ENCODE measurements at regions not wholly inside any gene's neighbourhood (a gene's known extent, or its start where the extent isn't known, plus 50 kb on each side); places are given as distances from the start of the nearest gene placed in this dataset.

DNA sequence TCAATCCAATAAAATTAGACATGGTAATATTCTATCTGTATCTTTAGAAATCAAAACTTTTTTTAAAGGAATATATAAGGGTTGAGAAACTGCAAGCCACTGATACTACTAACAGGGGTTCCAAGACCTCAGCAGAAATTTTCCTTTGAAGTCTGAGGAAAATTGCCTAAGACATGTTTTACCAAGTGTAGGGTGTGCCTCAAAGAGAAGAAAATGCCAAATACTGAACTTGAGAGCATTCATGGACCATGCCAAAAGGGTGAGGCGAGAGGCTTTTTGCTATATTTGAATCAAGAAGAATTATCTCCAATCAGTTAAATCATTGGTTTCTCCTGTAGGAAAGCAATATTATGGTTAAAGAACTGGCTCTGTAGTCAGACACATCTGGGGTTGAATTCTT, 207.9 kb upstream of the B3GALT2 start:
- Histone ChIP-seq H3K27ac (ENCODE audit: low read depth in 2 of 2, low read length in 2 of 2) (no peak overlapping the region), H3K4me3 (ENCODE audit: low read length in 3 of 3) (no peak overlapping the region), H3K36me3 (ENCODE audit: control insufficient read depth in 2 of 3, insufficient read depth in 3 of 3, low read length in 3 of 3) (no peaks in the 10 kb centered on the region), H3K4me1 (ENCODE audit: control insufficient read depth in 2 of 3, insufficient read depth in 2 of 3, low read depth in 1 of 3, low read length in 3 of 3) (no peaks in the 10 kb centered on the region), H3K27me3 (ENCODE audit: control insufficient read depth, insufficient read depth, low read length) (no peaks in the 10 kb centered on the region), H3K9ac (ENCODE audit: low read length in 3 of 3) (no peak overlapping the region), H3K9me3 (ENCODE audit: control insufficient read depth in 2 of 3, insufficient read depth in 1 of 3, low read length in 3 of 3) (no peaks in the 10 kb centered on the region)
- DNase-seq: no peak
- no peak for FAIRE-seq
- TF ChIP-seq, protein P1, sequence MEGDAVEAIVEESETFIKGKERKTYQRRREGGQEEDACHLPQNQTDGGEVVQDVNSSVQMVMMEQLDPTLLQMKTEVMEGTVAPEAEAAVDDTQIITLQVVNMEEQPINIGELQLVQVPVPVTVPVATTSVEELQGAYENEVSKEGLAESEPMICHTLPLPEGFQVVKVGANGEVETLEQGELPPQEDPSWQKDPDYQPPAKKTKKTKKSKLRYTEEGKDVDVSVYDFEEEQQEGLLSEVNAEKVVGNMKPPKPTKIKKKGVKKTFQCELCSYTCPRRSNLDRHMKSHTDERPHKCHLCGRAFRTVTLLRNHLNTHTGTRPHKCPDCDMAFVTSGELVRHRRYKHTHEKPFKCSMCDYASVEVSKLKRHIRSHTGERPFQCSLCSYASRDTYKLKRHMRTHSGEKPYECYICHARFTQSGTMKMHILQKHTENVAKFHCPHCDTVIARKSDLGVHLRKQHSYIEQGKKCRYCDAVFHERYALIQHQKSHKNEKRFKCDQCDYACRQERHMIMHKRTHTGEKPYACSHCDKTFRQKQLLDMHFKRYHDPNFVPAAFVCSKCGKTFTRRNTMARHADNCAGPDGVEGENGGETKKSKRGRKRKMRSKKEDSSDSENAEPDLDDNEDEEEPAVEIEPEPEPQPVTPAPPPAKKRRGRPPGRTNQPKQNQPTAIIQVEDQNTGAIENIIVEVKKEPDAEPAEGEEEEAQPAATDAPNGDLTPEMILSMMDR (IDR thresholded peaks at IDR 0.05; ENCODE audit: borderline replicate concordance, extremely low read depth, insufficient read depth): no peak
- intact Hi-C loops (cut with DNase I): no loop called here

DNA sequence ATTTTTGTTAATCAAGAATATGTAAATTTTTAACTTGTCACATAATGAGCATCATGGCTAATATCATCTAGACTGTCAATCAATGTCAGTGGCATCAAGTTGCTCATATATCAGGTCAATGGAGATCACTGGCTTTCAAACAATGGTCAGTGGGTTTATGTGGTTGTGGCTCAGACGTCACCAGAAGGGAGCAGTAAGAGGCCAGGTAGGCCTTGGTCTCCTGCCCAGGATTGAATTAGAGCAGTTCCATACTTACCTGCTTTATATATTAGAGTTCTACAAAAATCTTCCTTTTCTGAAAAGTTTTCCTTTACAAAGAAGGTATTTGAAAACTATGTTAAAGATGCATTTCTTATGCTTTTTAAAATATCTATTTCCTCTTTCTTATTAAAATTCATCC, 206.3 kb upstream of the B3GALT2 start:
- no peaks in the 10 kb centered on the region for H3K27me3 ChIP-seq (ENCODE audit: control insufficient read depth, insufficient read depth, low read length)
- no peaks in the 10 kb centered on the region for H3K36me3 ChIP-seq (ENCODE audit: control insufficient read depth in 2 of 3, insufficient read depth in 3 of 3, low read length in 3 of 3)
- H3K9me3 ChIP-seq (ENCODE audit: control insufficient read depth in 2 of 3, insufficient read depth in 1 of 3, low read length in 3 of 3): no peaks in the 10 kb centered on the region
- H3K9ac ChIP-seq (ENCODE audit: low read length in 3 of 3): no peak overlapping the region
- no peak overlapping the region for H3K4me3 ChIP-seq (ENCODE audit: low read length in 3 of 3)
- DNase-seq (no peak), FAIRE-seq (no peak)
- intact Hi-C loops (cut with DNase I): no loop called here
- H3K4me1 ChIP-seq (ENCODE audit: control insufficient read depth in 2 of 3, insufficient read depth in 2 of 3, low read depth in 1 of 3, low read length in 3 of 3): no peaks in the 10 kb centered on the region
- TF ChIP-seq, protein P1 (IDR thresholded peaks at IDR 0.05; ENCODE audit: borderline replicate concordance, extremely low read depth, insufficient read depth): no peak
- no peak overlapping the region for H3K27ac ChIP-seq (ENCODE audit: low read depth in 2 of 2, low read length in 2 of 2)

DNA sequence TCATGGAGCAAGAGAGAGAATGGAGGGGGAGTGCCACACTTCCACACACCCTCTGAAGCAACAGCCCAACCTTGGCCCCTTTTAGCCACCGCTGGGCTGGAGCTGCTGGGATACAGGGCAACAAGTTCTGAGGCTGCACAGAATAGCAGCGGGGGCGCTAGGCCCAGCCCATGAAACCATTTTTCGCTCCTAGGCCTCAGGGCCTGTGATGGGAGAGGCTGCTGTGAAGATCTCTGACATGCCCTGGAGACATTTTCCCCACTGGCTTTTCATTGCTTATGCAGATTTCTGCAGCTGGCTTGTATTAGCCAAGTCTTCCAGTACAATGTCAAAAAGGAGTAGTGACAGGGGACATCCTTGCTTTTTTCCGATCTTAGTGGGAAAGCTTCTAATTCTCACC, 202.3 kb upstream of the B3GALT2 start:
- H3K4me3 ChIP-seq (ENCODE audit: low read length in 3 of 3): no peak overlapping the region
- intact Hi-C loops (cut with DNase I): no loop called here
- TF ChIP-seq, protein P1 (IDR thresholded peaks at IDR 0.05; ENCODE audit: borderline replicate concordance, extremely low read depth, insufficient read depth): no peak
- FAIRE-seq (no peak), DNase-seq (no peak)
- H3K27ac ChIP-seq (ENCODE audit: low read depth in 2 of 2, low read length in 2 of 2): no peak overlapping the region
- H3K4me1 ChIP-seq (ENCODE audit: control insufficient read depth in 2 of 3, insufficient read depth in 2 of 3, low read depth in 1 of 3, low read length in 3 of 3): no peaks in the 10 kb centered on the region
- no peaks in the 10 kb centered on the region for H3K36me3 ChIP-seq (ENCODE audit: control insufficient read depth in 2 of 3, insufficient read depth in 3 of 3, low read length in 3 of 3)
- H3K9me3 ChIP-seq (ENCODE audit: control insufficient read depth in 2 of 3, insufficient read depth in 1 of 3, low read length in 3 of 3): no peaks in the 10 kb centered on the region
- H3K27me3 ChIP-seq (ENCODE audit: control insufficient read depth, insufficient read depth, low read length): no peaks in the 10 kb centered on the region
- H3K9ac ChIP-seq (ENCODE audit: low read length in 3 of 3): no peak overlapping the region

DNA sequence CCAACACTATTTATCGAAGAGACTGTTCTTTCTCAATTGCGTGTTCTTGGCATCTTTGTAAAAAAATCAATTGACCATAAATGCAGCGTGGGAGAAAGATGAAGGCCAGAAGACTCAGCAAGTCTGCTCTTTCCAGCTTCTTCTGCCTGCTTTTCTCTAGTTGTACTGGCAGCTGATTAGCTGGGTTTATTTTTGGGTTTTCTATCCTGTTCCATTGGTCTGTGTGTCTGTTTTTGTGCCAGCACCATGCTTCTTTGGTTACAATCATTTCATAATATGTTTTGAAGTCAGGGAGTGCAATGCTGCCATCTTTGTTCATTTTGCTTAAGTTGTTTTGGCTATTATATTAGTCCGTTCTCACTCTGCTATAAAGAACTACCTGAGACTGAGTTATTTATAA, 201.8 kb upstream of the B3GALT2 start:
- H3K4me3 ChIP-seq (ENCODE audit: low read length in 3 of 3): no peak overlapping the region
- intact Hi-C loops (cut with DNase I): no loop called here
- no peak overlapping the region for H3K27ac ChIP-seq (ENCODE audit: low read depth in 2 of 2, low read length in 2 of 2)
- H3K9me3 ChIP-seq (ENCODE audit: control insufficient read depth in 2 of 3, insufficient read depth in 1 of 3, low read length in 3 of 3): no peaks in the 10 kb centered on the region
- no peak overlapping the region for H3K9ac ChIP-seq (ENCODE audit: low read length in 3 of 3)
- no peaks in the 10 kb centered on the region for H3K27me3 ChIP-seq (ENCODE audit: control insufficient read depth, insufficient read depth, low read length)
- DNase-seq (no peak), FAIRE-seq (no peak)
- TF ChIP-seq, protein P1 (IDR thresholded peaks at IDR 0.05; ENCODE audit: borderline replicate concordance, extremely low read depth, insufficient read depth): no peak
- H3K36me3 ChIP-seq (ENCODE audit: control insufficient read depth in 2 of 3, insufficient read depth in 3 of 3, low read length in 3 of 3): no peaks in the 10 kb centered on the region
- no peaks in the 10 kb centered on the region for H3K4me1 ChIP-seq (ENCODE audit: control insufficient read depth in 2 of 3, insufficient read depth in 2 of 3, low read depth in 1 of 3, low read length in 3 of 3)

Measured in kidney (tissue), 13 donors.